ENCODE measurements at regions not wholly inside any gene's neighbourhood (a gene's known extent, or its start where the extent isn't known, plus 50 kb on each side); places are given as distances from the start of the nearest gene placed in this dataset.

DNA sequence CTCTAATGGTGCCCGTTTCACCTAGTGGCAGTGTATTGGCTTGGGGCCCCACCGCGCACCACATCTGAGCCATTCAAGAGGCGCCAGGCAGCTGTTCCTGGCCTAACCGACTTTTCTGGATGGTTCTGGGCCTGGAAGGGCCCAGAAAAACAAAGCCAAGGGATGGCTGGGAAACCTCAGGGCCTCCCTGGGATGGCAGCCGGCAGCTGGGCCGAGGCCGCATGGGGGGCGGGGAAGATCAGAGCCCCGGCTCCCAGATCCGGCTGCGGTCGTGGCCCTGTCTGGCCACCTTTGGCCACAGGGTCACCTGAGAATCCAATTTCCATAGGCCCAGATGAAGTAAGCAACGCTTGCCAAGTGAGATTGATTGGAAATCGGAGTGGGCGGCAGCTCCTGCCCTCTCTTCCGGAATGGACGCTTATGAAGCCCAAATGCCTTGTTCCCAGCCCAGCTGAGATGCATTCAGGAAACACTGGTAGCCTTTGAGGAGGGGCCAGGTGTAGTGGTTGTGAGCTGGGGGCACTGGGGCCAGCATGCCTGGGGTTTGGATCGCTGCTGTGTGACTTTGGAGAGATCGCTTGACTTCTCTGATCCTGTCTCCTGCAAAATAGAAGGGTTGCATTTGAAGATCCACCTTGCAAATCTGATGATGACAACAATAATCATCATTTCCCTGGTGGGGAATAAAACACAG is 163.8 kb upstream of the GSE1 start:
- Histone ChIP-seq H4K8ac (replicated peaks; ENCODE audit: insufficient read length, low read depth, low read length) (no peak overlapping the region), H3K4ac (ENCODE audit: low read depth, low read length) (no peak overlapping the region), H2AFZ (ENCODE audit: low read length) (no peak overlapping the region), H3K79me1 (ENCODE audit: insufficient read depth, low read depth, low read length, poor library complexity, severe bottlenecking) (no peaks in the 10 kb centered on the region), H2AK5ac (ENCODE audit: insufficient read length, low read length) (no peak overlapping the region), H3K9me3 (ENCODE audit: control insufficient read depth, low read depth, low read length) (no peaks in the 10 kb centered on the region), H2BK12ac (ENCODE audit: insufficient read length, low read depth, low read length) (no peak overlapping the region), H3K79me2 (ENCODE audit: insufficient read depth, low read length) (no peaks in the 10 kb centered on the region), H3T11ph (ENCODE audit: low read length) (no peak overlapping the region), H3K14ac (ENCODE audit: insufficient read depth, low read length) (no peak overlapping the region), H3K9ac (ENCODE audit: extremely low read depth, insufficient read length, low read length) (no peak overlapping the region), H3K56ac (ENCODE audit: insufficient read length, low read depth, low read length) (no peak overlapping the region), H3K4me2 (ENCODE audit: insufficient read depth, insufficient read length, low read length) (no peak overlapping the region), H2BK5ac (ENCODE audit: insufficient read length, low read length) (no peak overlapping the region), H2BK120ac (ENCODE audit: low read depth, low read length, poor library complexity, severe bottlenecking) (no peak overlapping the region), H4K5ac (ENCODE audit: insufficient read length, low read depth, low read length) (no peak overlapping the region), H3K27ac (ENCODE audit: insufficient read length, low read depth, low read length) (no peak overlapping the region), H3K23ac (ENCODE audit: insufficient read length, low read depth, low read length) (no peak overlapping the region), H3K4me1 (ENCODE audit: insufficient read depth, low read length) (peaks cover 1% of the 10 kb centered on the region; the same call in 1 of the 2 replicates), H2BK20ac (ENCODE audit: low read depth, low read length, poor library complexity, severe bottlenecking) (no peak overlapping the region), H3K18ac (ENCODE audit: insufficient read length, low read depth, low read length) (no peak overlapping the region), H3K23me2 (ENCODE audit: insufficient read length, low read depth, low read length, poor library complexity, severe bottlenecking) (no peaks in the 10 kb centered on the region), H3K27me3 (ENCODE audit: insufficient read depth, low read length) (no peaks in the 10 kb centered on the region), H4K20me1 (ENCODE audit: control insufficient read depth, insufficient read depth, insufficient read length) (peaks cover 6% of the 10 kb centered on the region), H4K91ac (ENCODE audit: insufficient read length, low read depth, low read length) (no peak overlapping the region), H2BK15ac (ENCODE audit: low read depth, low read length) (no peak overlapping the region)
- Mint-ChIP-seq H3K27me3 (ENCODE audit: low read depth) (peaks cover 9% of the 10 kb centered on the region), H3K27ac (no peak overlapping the region), H3K9me3 (no peaks in the 10 kb centered on the region), H3K36me3 (ENCODE audit: insufficient read depth in 1 of 3, low read depth in 3 of 3) (no peaks in the 10 kb centered on the region), H3K4me1 (peaks cover 22 to 34% of the 10 kb centered on the region in 2 experiments), H3K4me3 (no peak overlapping the region)
- WGBS (ENCODE audit: extremely low coverage, insufficient read length, low lambda C conversion rate) = no CpG with 5 or more reads among the region's 20 CpGs
- no peak for DNase-seq
- TF ChIP-seq, protein P1, sequence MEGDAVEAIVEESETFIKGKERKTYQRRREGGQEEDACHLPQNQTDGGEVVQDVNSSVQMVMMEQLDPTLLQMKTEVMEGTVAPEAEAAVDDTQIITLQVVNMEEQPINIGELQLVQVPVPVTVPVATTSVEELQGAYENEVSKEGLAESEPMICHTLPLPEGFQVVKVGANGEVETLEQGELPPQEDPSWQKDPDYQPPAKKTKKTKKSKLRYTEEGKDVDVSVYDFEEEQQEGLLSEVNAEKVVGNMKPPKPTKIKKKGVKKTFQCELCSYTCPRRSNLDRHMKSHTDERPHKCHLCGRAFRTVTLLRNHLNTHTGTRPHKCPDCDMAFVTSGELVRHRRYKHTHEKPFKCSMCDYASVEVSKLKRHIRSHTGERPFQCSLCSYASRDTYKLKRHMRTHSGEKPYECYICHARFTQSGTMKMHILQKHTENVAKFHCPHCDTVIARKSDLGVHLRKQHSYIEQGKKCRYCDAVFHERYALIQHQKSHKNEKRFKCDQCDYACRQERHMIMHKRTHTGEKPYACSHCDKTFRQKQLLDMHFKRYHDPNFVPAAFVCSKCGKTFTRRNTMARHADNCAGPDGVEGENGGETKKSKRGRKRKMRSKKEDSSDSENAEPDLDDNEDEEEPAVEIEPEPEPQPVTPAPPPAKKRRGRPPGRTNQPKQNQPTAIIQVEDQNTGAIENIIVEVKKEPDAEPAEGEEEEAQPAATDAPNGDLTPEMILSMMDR (conservative IDR thresholded peaks at IDR 0.05) = no peak

All from H9 (cell line).